ENCODE measurements at regions not wholly inside any gene's neighbourhood (a gene's known extent, or its start where the extent isn't known, plus 50 kb on each side); places are given as distances from the start of the nearest gene placed in this dataset.

GRCh38 chr14:97618917-97619690, 821.9 kb downstream of the VRK1 start:
- Mint-ChIP-seq H3K4me3 (ENCODE audit: unreplicated experiment) (no peak overlapping the region), H3K36me3 (ENCODE audit: unreplicated experiment) (peaks cover 15% of the 10 kb centered on the region), H3K27me3 (ENCODE audit: unreplicated experiment) (no peaks in the 10 kb centered on the region), H3K9me3 (ENCODE audit: unreplicated experiment) (peaks cover 2% of the 10 kb centered on the region), H3K27ac (ENCODE audit: unreplicated experiment) (no peak overlapping the region), H3K4me1 (ENCODE audit: low read depth, unreplicated experiment) (no peaks in the 10 kb centered on the region)
- TF ChIP-seq, protein P1, sequence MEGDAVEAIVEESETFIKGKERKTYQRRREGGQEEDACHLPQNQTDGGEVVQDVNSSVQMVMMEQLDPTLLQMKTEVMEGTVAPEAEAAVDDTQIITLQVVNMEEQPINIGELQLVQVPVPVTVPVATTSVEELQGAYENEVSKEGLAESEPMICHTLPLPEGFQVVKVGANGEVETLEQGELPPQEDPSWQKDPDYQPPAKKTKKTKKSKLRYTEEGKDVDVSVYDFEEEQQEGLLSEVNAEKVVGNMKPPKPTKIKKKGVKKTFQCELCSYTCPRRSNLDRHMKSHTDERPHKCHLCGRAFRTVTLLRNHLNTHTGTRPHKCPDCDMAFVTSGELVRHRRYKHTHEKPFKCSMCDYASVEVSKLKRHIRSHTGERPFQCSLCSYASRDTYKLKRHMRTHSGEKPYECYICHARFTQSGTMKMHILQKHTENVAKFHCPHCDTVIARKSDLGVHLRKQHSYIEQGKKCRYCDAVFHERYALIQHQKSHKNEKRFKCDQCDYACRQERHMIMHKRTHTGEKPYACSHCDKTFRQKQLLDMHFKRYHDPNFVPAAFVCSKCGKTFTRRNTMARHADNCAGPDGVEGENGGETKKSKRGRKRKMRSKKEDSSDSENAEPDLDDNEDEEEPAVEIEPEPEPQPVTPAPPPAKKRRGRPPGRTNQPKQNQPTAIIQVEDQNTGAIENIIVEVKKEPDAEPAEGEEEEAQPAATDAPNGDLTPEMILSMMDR (IDR thresholded peaks at IDR 0.05; ENCODE audit: partially characterized antibody, unreplicated experiment) = no peak
- DNase-seq = no peak

GRCh38 chr14:97620066-97620465, 822.9 kb downstream of the VRK1 start:
- peaks cover 1% of the 10 kb centered on the region for H3K9me3 Mint-ChIP-seq (ENCODE audit: unreplicated experiment)
- no peak overlapping the region for H3K4me3 Mint-ChIP-seq (ENCODE audit: unreplicated experiment)
- H3K36me3 Mint-ChIP-seq (ENCODE audit: unreplicated experiment) = peaks cover 6% of the 10 kb centered on the region
- TF ChIP-seq, protein P1 (IDR thresholded peaks at IDR 0.05; ENCODE audit: partially characterized antibody, unreplicated experiment) = no peak
- DNase-seq = no peak
- no peaks in the 10 kb centered on the region for H3K27me3 Mint-ChIP-seq (ENCODE audit: unreplicated experiment)
- no peaks in the 10 kb centered on the region for H3K4me1 Mint-ChIP-seq (ENCODE audit: low read depth, unreplicated experiment)
- H3K27ac Mint-ChIP-seq (ENCODE audit: unreplicated experiment) = no peak overlapping the region

DNA sequence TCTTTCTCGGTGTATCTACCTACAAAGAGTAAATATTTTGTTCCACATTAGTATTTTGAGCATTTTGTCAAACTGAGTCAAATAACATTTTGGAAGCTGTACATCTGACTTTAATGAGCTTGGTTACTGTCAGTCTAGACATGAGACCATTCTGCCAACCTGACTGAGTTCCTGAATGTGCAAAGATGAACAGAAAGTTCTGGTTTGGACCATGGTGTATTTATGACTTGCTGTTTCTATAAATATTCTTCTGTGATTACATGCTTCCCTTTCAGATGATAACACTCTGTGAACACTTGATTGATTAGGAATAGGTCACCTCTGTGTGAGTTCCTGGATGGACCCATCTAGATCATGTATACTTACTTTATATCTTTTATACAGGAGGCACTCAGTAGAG, 827.8 kb downstream of the VRK1 start:
- peaks cover 5% of the 10 kb centered on the region for H3K4me1 Mint-ChIP-seq (ENCODE audit: low read depth, unreplicated experiment)
- TF ChIP-seq, protein P1 (IDR thresholded peaks at IDR 0.05; ENCODE audit: partially characterized antibody, unreplicated experiment) = no peak
- no peak overlapping the region for H3K27ac Mint-ChIP-seq (ENCODE audit: unreplicated experiment)
- no peak overlapping the region for H3K4me3 Mint-ChIP-seq (ENCODE audit: unreplicated experiment)
- H3K9me3 Mint-ChIP-seq (ENCODE audit: unreplicated experiment) = no peaks in the 10 kb centered on the region
- no peaks in the 10 kb centered on the region for H3K36me3 Mint-ChIP-seq (ENCODE audit: unreplicated experiment)
- DNase-seq = no peak
- H3K27me3 Mint-ChIP-seq (ENCODE audit: unreplicated experiment) = no peaks in the 10 kb centered on the region

DNA sequence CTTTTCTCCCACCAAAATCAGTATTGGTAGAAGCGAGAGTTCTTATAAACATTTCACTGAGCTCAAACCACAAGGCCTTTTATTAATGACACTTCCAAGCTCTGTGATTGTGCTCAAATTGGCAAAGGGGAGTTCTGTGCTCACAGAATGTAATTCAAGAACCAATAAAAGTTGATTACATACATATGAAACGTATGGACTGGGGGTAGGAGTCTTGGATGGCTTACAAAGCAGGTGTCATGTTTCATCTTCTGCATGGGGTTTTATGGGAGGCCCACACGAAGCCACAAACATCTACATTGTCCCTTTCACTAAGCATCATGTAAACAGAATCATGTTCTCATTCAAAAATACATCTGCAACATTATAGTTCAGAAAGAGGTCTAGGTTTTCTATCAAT, 828.3 kb downstream of the VRK1 start:
- no peak for DNase-seq
- TF ChIP-seq, protein P1 (IDR thresholded peaks at IDR 0.05; ENCODE audit: partially characterized antibody, unreplicated experiment) = no peak
- Mint-ChIP-seq H3K27me3 (ENCODE audit: unreplicated experiment) (no peaks in the 10 kb centered on the region), H3K4me1 (ENCODE audit: low read depth, unreplicated experiment) (peaks cover 5% of the 10 kb centered on the region), H3K9me3 (ENCODE audit: unreplicated experiment) (no peaks in the 10 kb centered on the region), H3K4me3 (ENCODE audit: unreplicated experiment) (no peak overlapping the region), H3K36me3 (ENCODE audit: unreplicated experiment) (no peaks in the 10 kb centered on the region), H3K27ac (ENCODE audit: unreplicated experiment) (no peak overlapping the region)

GRCh38 chr14:97626088-97626487, 828.9 kb downstream of the VRK1 start:
- no peak overlapping the region for H3K4me3 Mint-ChIP-seq (ENCODE audit: unreplicated experiment)
- no peaks in the 10 kb centered on the region for H3K36me3 Mint-ChIP-seq (ENCODE audit: unreplicated experiment)
- no peak overlapping the region for H3K27ac Mint-ChIP-seq (ENCODE audit: unreplicated experiment)
- peaks cover 6% of the 10 kb centered on the region for H3K4me1 Mint-ChIP-seq (ENCODE audit: low read depth, unreplicated experiment)
- H3K27me3 Mint-ChIP-seq (ENCODE audit: unreplicated experiment) = peaks cover under 1% of the 10 kb centered on the region
- no peak for DNase-seq
- H3K9me3 Mint-ChIP-seq (ENCODE audit: unreplicated experiment) = no peaks in the 10 kb centered on the region
- TF ChIP-seq, protein P1 (IDR thresholded peaks at IDR 0.05; ENCODE audit: partially characterized antibody, unreplicated experiment) = no peak
